Neuronal stem cell (in vitro differentiated cells): ENCODE measurements at regions not wholly inside any gene's neighbourhood (a gene's known extent, or its start where the extent isn't known, plus 50 kb on each side); places are given as distances from the start of the nearest gene placed in this dataset.

ENCODE experiments used
- DNase-seq: peaks from one replicate; pipeline ENCODE4 v3.0.0-alpha.2; 2013; ENCODE audit warnings: low spot score
- H2AFZ ChIP-seq: one replicate; pipeline ENCODE4 v1.6.1; 2013; ENCODE audit warnings: mild to moderate bottlenecking, low read length, inconsistent platforms
- H2AK5ac ChIP-seq: 2 replicates; pipeline ENCODE4 v1.6.1; 2013; ENCODE audit warnings: low read depth, mild to moderate bottlenecking, inconsistent platforms, low read length, moderate library complexity, mixed read lengths
- H2BK120ac ChIP-seq: 2 replicates; pipeline ENCODE4 v1.6.1; 2013; ENCODE audit warnings: low read depth, mild to moderate bottlenecking, inconsistent platforms, low read length, moderate library complexity, mixed read lengths
- H2BK12ac ChIP-seq: one replicate; pipeline ENCODE4 v1.6.1; 2013; ENCODE audit warnings: low read length, inconsistent platforms
- H2BK15ac ChIP-seq: 2 replicates; pipeline ENCODE4 v1.6.1; 2013; ENCODE audit warnings: mild to moderate bottlenecking, low read length, inconsistent platforms, mixed read lengths
- H2BK5ac ChIP-seq: one replicate; pipeline ENCODE4 v1.6.1; 2013; ENCODE audit warnings: inconsistent platforms, mild to moderate bottlenecking, low read length, moderate library complexity
- H3K14ac ChIP-seq: one replicate; pipeline ENCODE4 v1.6.1; 2013; ENCODE audit warnings: low read length, inconsistent platforms
- H3K18ac ChIP-seq: 2 replicates; pipeline ENCODE4 v1.6.1; 2013; ENCODE audit warnings: low read length, inconsistent platforms
- H3K23ac ChIP-seq: 2 replicates; pipeline ENCODE4 v1.6.1; 2013; ENCODE audit warnings: low read depth, mild to moderate bottlenecking, mixed read lengths, low read length, inconsistent platforms; ENCODE audit not compliant: poor library complexity
- H3K27ac ChIP-seq: replicated peaks from 3 replicates; pipeline ENCODE4 v1.5.1; 2013; ENCODE audit warnings: low read length, inconsistent platforms
- H3K27me3 ChIP-seq, 3 experiments: 2 replicates each; pipeline ENCODE4 v1.6.1; 2013; ENCODE audit warnings: low read length in 3 of 3, mild to moderate bottlenecking in 2 of 3, inconsistent platforms in 1 of 3, low read depth in 1 of 3, mixed read lengths in 1 of 3, moderate library complexity in 1 of 3; ENCODE audit not compliant: control insufficient read depth in 3 of 3, insufficient read depth in 3 of 3
- H3K36me3 ChIP-seq, 2 donors: replicated peaks in 1 of 2; 2 replicates each; pipeline ENCODE4 v1.6.1; 2013; ENCODE audit warnings: low read length in 2 of 2; ENCODE audit not compliant: control insufficient read depth in 2 of 2, insufficient read depth in 2 of 2
- H3K4ac ChIP-seq: 2 replicates; pipeline ENCODE4 v1.6.1; 2013; ENCODE audit warnings: inconsistent platforms, mild to moderate bottlenecking, low read length, moderate library complexity
- H3K4me1 ChIP-seq, 2 donors: 1 replicate in 1 of 2; 2 replicates in 1 of 2; pipeline ENCODE4 v1.6.1; 2013; ENCODE audit warnings: low read length in 2 of 2, low read depth in 1 of 2; ENCODE audit not compliant: control insufficient read depth in 2 of 2, insufficient read depth in 1 of 2
- H3K4me2 ChIP-seq: one replicate; pipeline ENCODE4 v1.6.1; 2013; ENCODE audit warnings: mild to moderate bottlenecking, low read length, inconsistent platforms; ENCODE audit not compliant: insufficient read depth, poor library complexity, severe bottlenecking
- H3K4me3 ChIP-seq, 2 donors: 2 replicates each; pipeline ENCODE4 v1.5.1; 2013; ENCODE audit warnings: low read length in 2 of 2, mild to moderate bottlenecking in 2 of 2, inconsistent platforms in 1 of 2, moderate library complexity in 1 of 2
- H3K79me1 ChIP-seq: one replicate; pipeline ENCODE4 v1.6.1; 2013; ENCODE audit warnings: low read depth, mild to moderate bottlenecking, inconsistent platforms, low read length, moderate library complexity
- H3K9ac ChIP-seq: one replicate; pipeline ENCODE4 v1.6.1; 2013; ENCODE audit warnings: mild to moderate bottlenecking, low read depth, low read length, inconsistent platforms; ENCODE audit not compliant: poor library complexity
- H3K9me3 ChIP-seq, 2 donors: replicated peaks in 1 of 2; 2 replicates each; pipeline versions ENCODE3 to v1.6.1; 2013; ENCODE audit warnings: low read length in 2 of 2, mild to moderate bottlenecking in 2 of 2, inconsistent platforms in 1 of 2, low read depth in 1 of 2, mixed read lengths in 1 of 2, moderate library complexity in 1 of 2; ENCODE audit not compliant: control insufficient read depth in 2 of 2, insufficient read depth in 1 of 2
- H4K8ac ChIP-seq: one replicate; pipeline ENCODE4 v1.6.1; 2013; ENCODE audit warnings: low read depth, mild to moderate bottlenecking, inconsistent platforms, low read length, moderate library complexity
- H4K91ac ChIP-seq: one replicate; pipeline ENCODE4 v1.6.1; 2013; ENCODE audit warnings: low read length, low read depth, mild to moderate bottlenecking, inconsistent platforms; ENCODE audit not compliant: poor library complexity
- WGBS, 2 donors: extraction: QIAGEN DNeasy Blood & Tissue Kit; methylation state at CpG; one replicate each; pipeline ENCODE4 v1.1.7; 2013; ENCODE audit warnings: missing lambda C conversion rate in 2 of 2, mixed read lengths in 1 of 2; ENCODE audit not compliant: insufficient read length in 2 of 2, insufficient replicate concordance in 1 of 2; ENCODE audit errors: extremely low coverage in 2 of 2; 5-methylcytosine and 5-hydroxymethylcytosine counted together

DNA sequence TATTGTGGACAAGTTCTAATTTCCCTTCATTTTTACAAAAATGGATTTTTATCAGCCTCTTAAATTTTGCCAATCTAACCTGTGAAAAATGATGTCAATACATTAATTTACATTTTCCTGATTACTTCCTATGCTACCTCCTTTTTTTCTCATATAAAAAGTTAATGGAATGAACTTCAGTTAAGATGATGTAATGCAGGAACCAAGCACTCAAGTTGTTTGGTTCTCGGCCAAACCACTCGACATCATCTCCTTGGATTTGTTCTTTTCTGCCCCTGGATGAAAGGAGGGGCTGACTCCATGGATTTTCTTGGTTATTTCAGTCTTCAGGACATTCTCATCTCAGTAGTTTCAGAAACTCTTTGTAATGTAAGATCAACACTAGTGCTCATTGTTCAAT, 253.1 kb upstream of the NXPH2 start:
- no peaks in the 10 kb centered on the region for H3K36me3 ChIP-seq
- H3K4me3 ChIP-seq: no peak overlapping the region
- H2AK5ac ChIP-seq: no peak overlapping the region
- H3K4ac ChIP-seq: no peak overlapping the region
- no peak overlapping the region for H4K91ac ChIP-seq
- WGBS, 2 donors: no CpG with 5 or more reads among the region's 2 CpGs
- no peak overlapping the region for H3K23ac ChIP-seq
- no peak overlapping the region for H4K8ac ChIP-seq
- no peak for DNase-seq
- no peak overlapping the region for H3K14ac ChIP-seq
- no peaks in the 10 kb centered on the region for H3K79me1 ChIP-seq
- H2BK15ac ChIP-seq: no peak overlapping the region
- H3K4me1 ChIP-seq: no peaks in the 10 kb centered on the region
- H3K4me2 ChIP-seq: no peak overlapping the region
- H3K9me3 ChIP-seq: no peaks in the 10 kb centered on the region
- no peak overlapping the region for H3K27ac ChIP-seq
- no peak overlapping the region for H2BK120ac ChIP-seq
- no peak overlapping the region for H3K9ac ChIP-seq
- no peaks in the 10 kb centered on the region for H3K27me3 ChIP-seq
- H2BK5ac ChIP-seq: no peak overlapping the region
- H2AFZ ChIP-seq: no peak overlapping the region
- no peak overlapping the region for H3K18ac ChIP-seq
- no peak overlapping the region for H2BK12ac ChIP-seq

DNA sequence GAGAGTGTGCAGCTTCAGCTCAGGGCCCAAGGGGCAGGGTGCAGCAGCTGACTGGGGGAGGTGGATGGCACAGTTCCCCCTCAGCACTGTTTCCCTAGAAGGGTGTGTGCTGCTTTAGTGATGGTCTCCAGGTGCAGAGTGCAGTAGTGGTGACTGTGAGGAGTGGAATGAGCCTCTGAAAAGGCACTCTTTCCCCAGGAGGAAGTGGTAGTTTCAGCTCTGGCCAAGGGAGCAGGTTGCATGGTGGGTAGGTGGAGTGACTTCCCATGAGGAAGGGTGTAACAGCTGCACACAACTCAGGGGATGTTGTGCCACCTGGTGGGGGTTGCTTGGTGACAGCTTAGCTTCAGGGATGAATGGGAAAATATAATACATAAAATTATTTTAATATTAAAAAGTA, 251.5 kb upstream of the NXPH2 start:
- Histone ChIP-seq H2BK15ac (no peak overlapping the region), H4K8ac (no peak overlapping the region), H3K36me3 (no peaks in the 10 kb centered on the region), H3K27me3 (no peaks in the 10 kb centered on the region), H3K4me2 (no peak overlapping the region), H2AK5ac (no peak overlapping the region), H3K4me3 (no peak overlapping the region), H2BK120ac (no peak overlapping the region), H3K4me1 (no peaks in the 10 kb centered on the region), H3K9me3 (no peaks in the 10 kb centered on the region), H3K18ac (no peak overlapping the region), H2BK5ac (no peak overlapping the region), H3K9ac (no peak overlapping the region), H2AFZ (no peak overlapping the region), H3K23ac (no peak overlapping the region), H3K79me1 (no peaks in the 10 kb centered on the region), H3K14ac (no peak overlapping the region), H2BK12ac (no peak overlapping the region), H3K4ac (no peak overlapping the region), H3K27ac (no peak overlapping the region), H4K91ac (no peak overlapping the region)
- no peak for DNase-seq

DNA sequence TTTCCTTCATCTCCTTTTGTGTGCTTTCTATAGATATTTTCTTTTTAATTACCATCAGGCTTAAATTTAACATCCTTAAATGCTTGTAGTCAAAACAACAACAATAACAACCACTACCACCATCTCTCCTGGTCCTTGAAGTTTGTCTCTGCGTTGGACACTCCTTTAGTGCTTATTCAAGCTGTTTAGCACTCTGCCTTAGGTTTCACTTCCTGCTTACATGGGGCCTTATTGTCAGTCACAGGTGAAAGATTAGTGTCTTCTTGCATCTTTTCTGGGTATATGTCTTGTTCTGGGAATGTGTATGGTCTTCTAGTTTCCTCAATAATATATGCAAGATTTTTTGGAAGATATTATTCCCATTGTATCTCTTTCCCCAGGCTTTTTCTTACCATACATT, 240.1 kb upstream of the NXPH2 start:
- no peak overlapping the region for H3K23ac ChIP-seq
- H2AFZ ChIP-seq: no peak overlapping the region
- H3K4me3 ChIP-seq: no peak overlapping the region
- H2BK120ac ChIP-seq: no peak overlapping the region
- H2BK5ac ChIP-seq: no peak overlapping the region
- H2BK15ac ChIP-seq: no peak overlapping the region
- H4K8ac ChIP-seq: no peak overlapping the region
- no peaks in the 10 kb centered on the region for H3K4me1 ChIP-seq
- H3K27ac ChIP-seq: no peak overlapping the region
- no peak overlapping the region for H3K4me2 ChIP-seq
- no peaks in the 10 kb centered on the region for H3K9me3 ChIP-seq
- H4K91ac ChIP-seq: no peak overlapping the region
- H3K27me3 ChIP-seq: no peaks in the 10 kb centered on the region
- H2AK5ac ChIP-seq: no peak overlapping the region
- H3K79me1 ChIP-seq: no peaks in the 10 kb centered on the region
- H3K9ac ChIP-seq: no peak overlapping the region
- no peaks in the 10 kb centered on the region for H3K36me3 ChIP-seq
- H2BK12ac ChIP-seq: no peak overlapping the region
- H3K18ac ChIP-seq: no peak overlapping the region
- no peak overlapping the region for H3K14ac ChIP-seq
- no CpG with 5 or more reads among the region's 1 CpG for WGBS, 2 donors
- H3K4ac ChIP-seq: no peak overlapping the region
- no peak for DNase-seq

DNA sequence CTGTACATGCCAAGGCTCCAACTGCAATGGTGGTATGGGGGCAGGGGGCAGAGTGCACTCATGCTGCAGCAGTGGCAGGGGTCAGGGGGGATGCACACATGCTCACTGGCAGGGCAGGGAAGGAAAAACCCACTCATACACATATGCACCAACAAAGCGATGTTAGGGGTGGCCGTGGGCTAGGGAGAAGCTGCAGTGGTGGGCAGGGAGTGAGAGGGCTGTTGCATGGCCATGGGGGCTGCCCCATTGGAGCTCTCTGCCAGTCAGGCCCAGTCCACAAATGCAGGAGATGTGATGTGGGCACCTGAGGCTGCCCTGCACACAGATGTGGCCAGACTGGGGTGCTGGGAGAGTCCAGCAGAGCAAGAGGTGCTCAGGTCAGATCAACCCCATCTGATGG, 238.1 kb upstream of the NXPH2 start:
- Histone ChIP-seq H3K4me3 (no peak overlapping the region), H3K23ac (peak overlapping the region; percentile 31), H4K91ac (no peak overlapping the region), H4K8ac (peak overlapping the region; percentile 93), H3K4me1 (no peaks in the 10 kb centered on the region), H3K36me3 (no peaks in the 10 kb centered on the region), H2AFZ (no peak overlapping the region), H2AK5ac (no peak overlapping the region), H3K14ac (peak overlapping the region; percentile 38), H3K4ac (no peak overlapping the region), H3K4me2 (no peak overlapping the region), H3K18ac (peak overlapping the region; percentile 76), H2BK5ac (no peak overlapping the region), H3K9me3 (no peaks in the 10 kb centered on the region), H3K27ac (no peak overlapping the region), H3K27me3 (no peaks in the 10 kb centered on the region), H2BK15ac (no peak overlapping the region), H2BK120ac (no peak overlapping the region), H2BK12ac (no peak overlapping the region), H3K79me1 (no peaks in the 10 kb centered on the region), H3K9ac (no peak overlapping the region)
- no peak for DNase-seq
- WGBS, 2 donors: no CpG with 5 or more reads among the region's 2 CpGs
